Left lung (tissue), 4 donors: ENCODE measurements at regions not wholly inside any gene's neighbourhood (a gene's known extent, or its start where the extent isn't known, plus 50 kb on each side); places are given as distances from the start of the nearest gene placed in this dataset.

Experiments used
- ATAC-seq: fragments of 200-7000 bp; cut with Tn5 transposase; one replicate; pipeline ENCODE4 v1.9.1; 2020; ENCODE audit warnings: moderate library complexity
- DNase-seq, 4 donors: peaks; one replicate each; pipeline ENCODE4 v3.0.0-alpha.2; 2013 to 2020
- H3K27ac ChIP-seq, 2 donors: fragments of 200-600 bp; sonication (generic) in 1 of 2; one replicate each; pipeline versions ENCODE4 v1.5.0 to v1.8.0; 2020 to 2021
- H3K27me3 ChIP-seq, 2 donors: fragments of 200-600 bp; sonication (generic) in 1 of 2; one replicate each; pipeline versions ENCODE4 v1.5.0 to v1.8.0; 2020 to 2021
- H3K36me3 ChIP-seq, 2 donors: fragments of 200-600 bp; sonication (generic) in 1 of 2; one replicate each; pipeline versions ENCODE4 v1.5.0 to v1.8.0; 2020 to 2021
- H3K4me1 ChIP-seq, 2 donors: fragments of 200-600 bp; one replicate each; pipeline ENCODE4 v1.8.0; 2021
- H3K4me3 ChIP-seq, 2 donors: fragments of 200-600 bp; sonication (generic) in 1 of 2; one replicate each; pipeline versions ENCODE4 v1.5.0 to v1.8.0; 2020 to 2021; ENCODE audit warnings: mild to moderate bottlenecking in 1 of 2
- H3K9me3 ChIP-seq, 2 donors: fragments of 200-600 bp; sonication (generic) in 1 of 2; one replicate each; pipeline versions ENCODE4 v1.5.0 to v1.8.0; 2020 to 2021
- CTCF ChIP-seq, 2 donors: fragments of 200-600 bp; sonication (generic) in 1 of 2; IDR thresholded peaks; one replicate each; pipeline versions ENCODE4 v1.5.0 to v1.8.0; 2021; ENCODE audit warnings: antibody characterized with exemption in 2 of 2
- intact Hi-C, 2 donors: fragments of 100-400 bp; cut with DNase I; formaldehyde crosslinking; loops; one replicate each; pipeline versions ENCODE4 v1.11.2 to v1.14.2; 2022
- donor health status: DM: no; HTN: yes; CAD: no.
- donor health status: DM: no; HTN: no; CAD: no.

GRCh38 chr2:88247531-88247930, 77.4 kb downstream of the THNSL2 start:
- Histone ChIP-seq H3K9me3 (peaks cover 0 to 6% of the 10 kb centered on the region in 2 donors), H3K4me3 (no peak overlapping the region), H3K4me1 (no peaks in the 10 kb centered on the region), H3K27me3 (no peaks in the 10 kb centered on the region), H3K36me3 (no peaks in the 10 kb centered on the region), H3K27ac (no peak overlapping the region)
- intact Hi-C loops: no loop called here
- TF ChIP-seq CTCF (IDR thresholded peaks at IDR 0.05): no peak
- no peak for ATAC-seq
- DNase-seq: no peak

DNA sequence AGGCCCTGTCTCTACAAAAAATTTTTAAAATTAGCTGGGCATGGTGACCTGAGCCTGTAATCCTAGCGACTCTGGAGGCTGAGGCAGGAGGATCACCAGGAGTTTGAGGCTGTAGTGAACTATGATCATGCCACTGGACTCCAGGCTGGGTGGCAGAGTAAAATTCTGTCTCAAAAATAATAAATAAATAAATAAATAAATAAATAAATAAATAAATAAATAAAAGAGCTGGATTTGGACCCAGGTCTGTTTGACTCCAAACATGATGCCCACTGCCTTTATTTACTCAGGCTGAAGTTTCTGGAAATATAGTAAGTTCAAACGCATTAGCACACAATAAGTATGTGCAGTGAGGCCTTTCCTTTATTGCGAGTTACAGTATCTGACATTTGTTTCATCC, 75.0 kb downstream of the THNSL2 start:
- intact Hi-C loops: no loop called here
- peaks cover 0 to 6% of the 10 kb centered on the region in 2 donors for H3K9me3 ChIP-seq
- TF ChIP-seq CTCF (IDR thresholded peaks at IDR 0.05): no peak

GRCh38 chr2:88239781-88240180, 69.6 kb downstream of the THNSL2 start:
- Histone ChIP-seq H3K36me3 (no peaks in the 10 kb centered on the region), H3K4me3 (no peak overlapping the region), H3K27me3 (no peaks in the 10 kb centered on the region), H3K4me1 (no peaks in the 10 kb centered on the region), H3K9me3 (peaks cover 0 to 6% of the 10 kb centered on the region in 2 donors), H3K27ac (no peak overlapping the region)
- no peak for ATAC-seq
- DNase-seq: no peak
- intact Hi-C loops: no loop called here
- no peak for TF ChIP-seq CTCF (IDR thresholded peaks at IDR 0.05)

More for the DNA sequence above, 75.0 kb downstream of the THNSL2 start:
- Histone ChIP-seq H3K4me1 (no peaks in the 10 kb centered on the region), H3K27me3 (no peaks in the 10 kb centered on the region), H3K4me3 (no peak overlapping the region), H3K36me3 (no peaks in the 10 kb centered on the region), H3K27ac (no peak overlapping the region)
- DNase-seq (no peak), ATAC-seq (no peak)

DNA sequence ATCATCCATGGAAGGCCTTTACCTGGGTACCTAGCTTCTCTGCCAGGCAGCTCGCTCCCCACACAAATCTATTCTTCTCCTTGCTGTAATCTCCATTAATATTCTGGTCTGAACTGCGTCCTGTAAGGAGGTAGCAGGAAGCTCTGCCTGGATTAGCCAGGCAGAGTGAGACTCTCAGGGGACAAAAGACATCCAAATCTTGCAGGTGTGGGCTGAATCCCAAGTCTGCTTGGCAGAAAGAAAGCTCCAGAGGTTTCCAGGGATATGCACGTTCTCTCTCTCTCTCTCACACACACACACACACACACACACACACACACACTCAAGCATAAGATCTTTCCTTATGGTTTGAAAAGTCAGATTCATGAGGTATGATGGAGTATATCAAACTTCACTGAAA, 66.5 kb downstream of the THNSL2 start:
- TF ChIP-seq CTCF (IDR thresholded peaks at IDR 0.05): no peak
- intact Hi-C loops: no loop called here
- no peak overlapping the region for H3K27ac ChIP-seq
- H3K4me3 ChIP-seq: no peak overlapping the region
- H3K36me3 ChIP-seq: no peaks in the 10 kb centered on the region
- ATAC-seq: no peak
- no peak for DNase-seq
- H3K4me1 ChIP-seq: no peaks in the 10 kb centered on the region
- H3K9me3 ChIP-seq: no peaks in the 10 kb centered on the region
- H3K27me3 ChIP-seq: no peaks in the 10 kb centered on the region
